ENCODE measurements at regions not wholly inside any gene's neighbourhood (a gene's known extent, or its start where the extent isn't known, plus 50 kb on each side); places are given as distances from the start of the nearest gene placed in this dataset.
"Not testable (repeated sequence)": the region's sequence is repeated elsewhere in the genome, so short reads cannot be mapped to it uniquely, and the experiment has no call there.

DNA sequence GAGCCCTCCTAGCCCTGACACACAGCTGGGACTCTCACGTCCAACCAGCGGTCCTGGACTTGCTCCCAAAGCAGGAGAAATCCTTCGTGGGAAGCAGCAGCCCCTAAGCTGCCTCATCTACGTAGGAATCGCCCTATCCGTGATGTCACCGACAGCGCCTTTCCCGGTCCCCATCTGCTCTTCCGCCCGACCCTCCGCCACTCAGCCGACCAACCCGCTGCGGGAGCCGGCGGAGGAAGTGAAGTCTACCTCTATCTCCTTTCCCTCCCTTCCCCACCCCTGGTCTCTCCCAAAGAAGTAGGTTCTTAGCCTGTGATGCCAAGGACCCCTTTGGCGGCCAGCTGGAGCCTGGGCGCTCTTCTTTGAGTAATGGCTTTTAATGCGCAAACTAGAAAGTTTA, 272.1 kb downstream of the FAM72C start:
- no peak for DNase-seq (ENCODE audit: low read depth)

DNA sequence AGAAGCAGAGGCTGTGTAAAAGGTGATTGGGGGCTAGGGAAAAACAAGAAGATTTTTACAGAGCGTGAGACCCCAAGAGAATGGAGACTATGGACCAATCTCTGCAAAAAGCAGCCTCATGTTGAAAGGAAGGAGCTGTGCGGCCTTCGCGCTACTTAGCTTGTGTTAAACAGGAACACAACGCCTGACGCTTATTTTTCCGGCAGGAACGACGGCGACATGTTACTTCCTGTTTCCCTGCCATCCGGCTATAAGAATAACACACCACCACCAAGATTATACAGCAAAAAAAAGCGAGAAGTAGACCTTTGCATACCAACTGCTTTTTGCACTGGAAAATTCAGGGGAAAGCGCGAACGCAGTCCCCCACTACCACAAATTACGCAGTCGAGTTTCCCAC, 272.7 kb downstream of the FAM72C start:
- no peak for DNase-seq (ENCODE audit: low read depth)

DNA sequence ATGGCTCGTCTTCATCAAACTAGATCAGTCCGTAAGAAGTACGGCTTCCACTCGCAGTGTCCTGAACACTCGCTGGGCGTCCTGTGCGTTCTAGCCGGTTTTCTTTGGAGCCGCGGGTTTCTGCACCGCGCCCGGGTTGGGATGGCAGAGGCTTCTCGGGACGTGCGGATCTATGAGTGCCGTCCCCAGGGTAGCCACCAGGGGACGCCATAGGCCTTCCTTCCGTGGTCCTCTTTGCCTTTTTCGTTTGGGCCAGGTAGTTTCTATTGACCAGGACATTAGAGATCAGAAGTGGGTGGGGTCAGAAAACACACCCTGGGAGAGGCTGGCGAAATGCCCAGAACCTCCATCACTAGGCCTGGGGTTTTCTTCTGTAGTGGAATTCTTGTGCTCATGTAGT, 273.8 kb downstream of the FAM72C start:
- peak; percentile 2 for DNase-seq (ENCODE audit: low read depth)

DNA sequence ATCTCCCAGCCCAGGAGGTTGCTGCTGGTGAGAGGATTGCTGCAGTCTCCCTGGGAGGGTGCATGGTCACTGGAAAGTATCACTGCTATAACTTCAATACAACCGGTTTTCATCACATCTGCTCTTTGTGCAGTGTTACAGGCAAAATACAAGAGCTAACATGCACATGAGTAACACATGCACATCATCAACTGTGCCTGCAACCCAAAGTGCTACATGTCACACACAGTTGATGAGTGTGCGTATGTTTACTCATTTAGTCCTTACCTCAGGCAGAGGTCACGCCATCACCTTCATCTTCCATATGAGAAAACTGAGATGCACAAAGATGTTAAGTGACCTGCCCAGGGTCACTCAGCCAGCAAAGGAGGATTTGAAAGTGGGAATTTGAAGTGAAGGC, 277.7 kb downstream of the FAM72C start:
- no peak for DNase-seq (ENCODE audit: low read depth)

DNA sequence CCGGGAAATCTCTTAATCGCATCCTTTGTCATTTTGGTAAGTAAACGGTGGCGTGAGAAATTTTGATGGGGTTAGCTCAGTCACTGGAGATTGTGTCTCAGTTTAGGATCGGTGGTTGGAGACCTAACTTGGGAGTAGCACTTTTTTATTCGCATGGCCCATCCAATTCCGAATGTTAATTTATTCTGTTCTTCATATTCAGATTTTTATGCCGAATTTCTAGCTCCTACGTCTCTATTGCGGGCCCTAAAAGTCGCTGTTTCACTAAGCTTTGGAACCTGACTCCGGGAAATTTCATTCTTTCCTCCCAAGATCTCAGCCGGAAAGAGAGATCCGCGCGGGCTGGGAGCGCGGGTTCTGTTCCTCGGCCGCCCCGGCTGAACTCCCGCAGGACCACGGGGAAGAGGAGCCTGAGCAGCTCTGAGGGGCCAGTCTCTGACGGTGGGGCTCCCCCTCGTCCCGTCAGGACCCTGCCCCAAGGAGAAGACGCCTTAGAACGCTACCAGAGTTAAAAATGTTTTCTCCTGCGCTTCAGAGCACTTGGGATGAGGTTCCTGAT, 279.7 kb downstream of the FAM72C start:
- DNase-seq (ENCODE audit: low read depth), result no peak

DNA sequence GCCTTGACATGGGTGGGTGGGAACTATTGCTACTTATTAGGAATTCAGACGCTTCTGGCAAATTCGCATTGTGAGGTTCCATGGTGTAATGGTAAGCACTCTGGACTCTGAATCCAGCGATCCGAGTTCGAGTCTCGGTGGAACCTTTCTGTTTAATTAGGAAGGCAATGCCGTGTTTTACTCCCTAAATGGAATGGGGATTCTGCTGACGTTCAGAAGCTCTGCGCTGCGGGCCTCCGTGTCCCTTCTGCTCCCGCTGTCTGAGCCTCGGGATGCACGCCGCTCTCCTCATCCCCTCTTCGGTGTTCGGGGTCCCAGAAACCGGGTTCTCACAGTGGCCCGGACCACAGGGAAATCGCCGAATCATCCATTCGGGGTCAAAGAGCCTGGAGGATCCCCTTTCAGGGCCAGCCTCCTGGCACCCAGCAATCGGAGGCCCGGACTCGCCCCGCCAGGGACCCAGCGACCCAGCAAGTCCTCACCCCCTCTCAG, 280.3 kb downstream of the FAM72C start:
- DNase-seq (ENCODE audit: low read depth), result no peak

DNA sequence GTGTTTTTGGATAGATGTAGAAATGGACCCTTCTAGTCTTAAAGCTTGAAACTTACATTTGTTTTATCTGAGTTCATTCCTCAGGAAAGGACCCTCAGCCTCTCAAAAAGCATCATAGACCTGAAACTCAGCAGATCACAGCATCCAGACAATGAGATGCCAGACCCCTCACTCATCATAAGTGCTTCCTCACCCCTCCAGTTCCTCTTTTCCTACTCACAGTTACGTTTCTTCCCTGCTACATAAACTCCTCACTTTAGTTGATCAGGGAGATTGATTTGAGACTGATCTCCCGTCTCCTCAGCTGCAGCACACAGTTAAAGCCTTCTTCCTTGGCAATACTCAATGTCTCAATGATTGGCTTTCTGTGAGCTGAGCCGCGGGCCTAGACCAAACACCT, 282.0 kb downstream of the FAM72C start:
- no peak for DNase-seq (ENCODE audit: low read depth)

DNA sequence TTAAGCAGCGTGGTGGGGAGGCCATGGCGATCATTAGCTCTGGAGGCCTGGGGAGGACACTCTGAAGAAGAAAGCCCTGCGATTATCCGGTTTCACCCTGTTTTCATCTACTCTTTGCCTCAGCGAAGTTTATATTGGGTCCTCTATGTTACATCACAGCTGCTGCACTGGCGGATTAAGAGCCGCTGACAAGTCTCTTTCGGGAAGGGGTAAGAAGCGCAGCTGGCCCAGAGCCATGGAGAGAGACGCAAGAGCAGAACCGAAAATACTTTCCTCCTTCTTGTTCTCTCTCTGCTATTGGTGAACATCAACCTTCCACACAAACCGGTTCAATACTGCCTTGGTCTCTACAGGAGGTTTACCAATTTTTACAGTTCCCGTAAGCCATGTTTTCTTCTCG, 291.5 kb downstream of the FAM72C start:
- no peak for DNase-seq (ENCODE audit: low read depth)

DNA sequence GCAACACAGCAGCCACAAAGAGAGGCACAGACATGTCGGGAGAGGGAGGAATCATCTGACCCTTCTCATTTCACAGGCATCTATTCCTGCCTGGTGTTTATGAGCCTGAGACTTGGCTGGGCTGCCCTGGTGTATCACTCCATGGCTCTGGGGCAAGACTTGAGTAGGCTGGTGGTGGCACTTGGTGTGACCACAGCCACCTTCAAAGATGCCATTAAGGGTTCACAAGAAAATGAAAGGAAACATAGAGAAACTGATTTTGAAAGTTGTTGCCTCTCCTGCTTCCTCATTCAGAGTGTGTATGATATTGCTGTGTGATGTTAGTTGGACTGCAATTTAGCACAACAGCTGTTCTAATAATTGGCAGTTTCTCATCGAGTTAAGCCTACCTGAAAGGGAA, 298.8 kb downstream of the FAM72C start:
- no peak for DNase-seq (ENCODE audit: low read depth)

DNA sequence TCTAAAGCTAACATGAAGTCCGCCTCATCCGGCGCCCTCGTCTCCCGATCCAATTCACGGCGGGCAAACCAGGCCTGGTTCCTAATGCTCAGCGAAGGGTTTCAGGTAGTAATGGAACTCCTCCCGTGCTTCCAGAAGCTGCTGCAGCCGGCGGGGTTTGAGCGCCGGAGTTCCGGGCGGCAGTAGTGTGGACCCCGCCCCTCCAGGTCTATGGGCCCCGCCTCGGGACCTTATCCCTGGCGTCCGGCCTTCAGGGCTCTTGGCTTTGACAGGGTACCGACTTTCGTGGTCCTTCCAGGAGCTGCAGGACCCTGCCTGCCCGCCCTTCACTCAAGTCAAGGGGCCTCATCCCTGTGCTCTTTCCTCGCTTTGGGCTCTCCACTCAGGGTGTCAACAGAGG, 304.1 kb downstream of the FAM72C start:
- DNase-seq (ENCODE audit: low read depth), result no peak

DNA sequence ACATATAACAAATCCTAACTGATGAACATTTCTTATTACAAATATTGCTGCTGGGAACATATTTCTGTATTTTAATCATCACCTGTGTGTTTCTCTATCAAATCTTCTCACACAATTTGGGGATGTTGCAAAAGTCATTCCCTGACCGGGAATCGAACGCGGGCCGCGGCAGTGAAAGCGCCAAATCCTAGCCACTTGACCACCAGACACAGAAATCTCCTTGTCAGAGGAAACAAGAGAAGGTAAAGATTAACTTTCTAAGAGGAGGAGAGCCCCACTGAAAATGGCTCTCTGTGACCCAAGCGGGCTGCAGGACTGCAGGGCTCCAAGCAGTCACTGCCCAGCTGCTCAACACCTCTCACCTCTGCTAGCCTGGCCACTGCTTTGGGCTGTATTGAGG, 304.9 kb downstream of the FAM72C start:
- DNase-seq (ENCODE audit: low read depth), result no peak

DNA sequence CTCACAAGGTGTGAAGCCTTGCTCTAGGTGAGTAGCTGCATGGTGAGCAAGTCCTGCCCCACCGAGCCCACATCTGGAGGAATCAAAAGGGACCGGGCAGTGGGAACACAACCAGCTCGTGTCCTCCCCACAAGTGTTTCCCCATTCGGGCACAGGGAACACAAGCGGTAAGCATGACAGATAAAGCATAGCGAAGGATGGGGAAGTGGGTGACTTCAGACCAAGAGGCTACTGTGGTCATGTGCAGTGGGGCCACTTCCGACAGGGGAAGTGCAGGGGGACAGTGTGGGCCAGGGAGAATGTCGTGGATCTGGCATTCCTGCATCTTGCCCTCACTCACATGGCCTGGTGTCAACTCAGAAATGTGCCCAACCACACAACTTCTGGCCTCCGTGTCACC, 306.2 kb downstream of the FAM72C start:
- DNase-seq (ENCODE audit: low read depth), result no peak

DNA sequence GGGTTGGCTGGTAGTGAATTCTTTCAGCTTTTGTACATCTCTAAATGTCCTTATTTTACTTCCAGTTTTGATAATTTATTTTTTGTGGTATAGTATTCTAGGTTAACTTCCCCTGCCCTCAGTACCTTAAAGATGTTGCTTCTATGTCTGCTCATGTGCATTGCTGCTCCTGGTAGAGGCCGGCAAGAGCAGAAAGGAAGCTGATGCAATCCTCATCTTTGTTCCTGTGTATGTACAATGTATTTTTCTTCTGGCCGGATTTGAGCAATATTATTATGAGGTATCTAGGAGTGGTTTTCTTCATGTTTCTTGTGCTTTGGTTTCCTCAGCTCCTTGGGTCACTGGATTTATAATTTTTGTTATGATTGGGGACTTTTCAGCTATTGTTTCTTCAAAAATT, 308.7 kb downstream of the FAM72C start:
- DNase-seq (ENCODE audit: low read depth), result not testable (repeated sequence)

DNA sequence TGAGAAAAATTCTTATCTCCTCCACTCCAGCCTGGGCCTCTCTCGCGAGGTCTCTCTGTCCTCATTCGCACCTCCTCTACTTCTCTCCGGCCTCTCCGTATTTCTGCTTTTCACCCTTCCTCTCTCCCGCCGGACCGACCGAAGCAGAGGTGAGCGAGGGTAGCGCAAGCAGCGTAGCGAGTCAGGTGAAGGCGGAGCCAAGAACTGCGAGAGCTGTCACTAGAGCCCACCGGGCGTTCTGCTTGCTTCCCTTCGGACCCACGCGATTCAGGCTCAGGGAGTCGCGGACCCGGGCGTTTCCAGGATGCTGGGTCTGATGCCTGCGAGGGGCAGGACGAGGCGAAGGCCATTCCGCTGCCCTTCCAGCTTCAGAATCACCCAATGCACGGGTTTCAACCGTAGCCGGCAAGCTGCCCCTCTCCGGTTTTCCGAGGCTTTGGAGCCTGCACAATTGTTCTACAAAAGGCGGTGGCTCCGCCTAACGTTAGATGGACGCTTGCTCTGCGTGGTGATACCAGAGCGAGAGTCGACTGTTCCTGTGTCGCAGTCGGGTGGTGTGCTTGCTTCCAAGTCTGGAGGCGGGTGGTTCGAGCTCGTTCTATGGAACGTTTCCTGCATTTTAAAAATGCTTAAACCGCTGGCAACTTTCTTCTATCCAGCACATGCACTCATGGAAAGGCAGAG, 310.2 kb downstream of the FAM72C start:
- no peak for DNase-seq (ENCODE audit: low read depth)

DNA sequence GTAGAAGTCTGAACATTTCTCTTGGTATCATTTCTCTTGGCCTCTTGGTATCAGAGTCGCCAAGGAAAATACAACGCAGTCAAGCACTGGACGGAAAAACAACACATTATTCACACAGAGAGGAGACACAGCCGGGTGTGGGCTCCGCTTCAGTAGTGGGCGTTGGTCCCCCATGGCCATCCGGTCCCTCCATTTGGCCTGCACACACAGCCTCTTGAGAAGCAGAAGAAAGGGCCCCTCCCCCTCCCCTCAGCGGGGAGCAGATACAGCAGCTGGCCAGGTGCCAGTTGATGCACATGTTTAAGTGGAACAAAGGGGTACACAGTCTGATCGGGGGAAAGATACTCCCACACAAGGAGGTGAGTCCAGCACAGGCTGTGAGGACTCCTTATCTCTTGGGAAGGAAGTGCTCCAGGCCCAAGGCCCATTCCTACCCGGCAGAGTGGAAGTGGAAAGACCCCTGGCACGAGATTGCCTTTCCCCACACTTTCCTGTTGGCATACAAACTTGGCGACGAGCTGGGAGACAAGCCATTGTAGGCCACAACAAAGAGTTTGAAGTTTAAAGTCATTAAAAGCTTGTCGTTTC, 311.3 kb downstream of the FAM72C start:
- no peak for DNase-seq (ENCODE audit: low read depth)

DNA sequence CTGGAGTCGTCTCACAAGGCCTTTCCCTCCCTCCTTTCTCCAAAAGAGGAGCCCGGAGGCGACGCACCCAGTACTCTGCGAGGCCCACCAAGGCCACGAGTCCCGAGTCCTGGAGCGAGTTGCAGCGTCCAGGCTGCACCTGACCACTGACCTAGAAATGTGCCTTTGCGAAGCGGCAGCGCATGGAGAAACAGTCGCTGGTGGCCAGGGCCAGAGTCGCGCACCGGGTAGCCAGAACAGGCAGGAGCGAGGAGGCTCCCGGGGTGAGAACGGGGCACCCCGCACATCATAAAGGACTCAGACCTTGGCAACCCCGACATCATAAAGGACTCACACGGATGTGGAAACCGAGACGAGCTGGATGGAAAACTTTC, 318.4 kb downstream of the FAM72C start:
- no peak for DNase-seq (ENCODE audit: low read depth)

DNA sequence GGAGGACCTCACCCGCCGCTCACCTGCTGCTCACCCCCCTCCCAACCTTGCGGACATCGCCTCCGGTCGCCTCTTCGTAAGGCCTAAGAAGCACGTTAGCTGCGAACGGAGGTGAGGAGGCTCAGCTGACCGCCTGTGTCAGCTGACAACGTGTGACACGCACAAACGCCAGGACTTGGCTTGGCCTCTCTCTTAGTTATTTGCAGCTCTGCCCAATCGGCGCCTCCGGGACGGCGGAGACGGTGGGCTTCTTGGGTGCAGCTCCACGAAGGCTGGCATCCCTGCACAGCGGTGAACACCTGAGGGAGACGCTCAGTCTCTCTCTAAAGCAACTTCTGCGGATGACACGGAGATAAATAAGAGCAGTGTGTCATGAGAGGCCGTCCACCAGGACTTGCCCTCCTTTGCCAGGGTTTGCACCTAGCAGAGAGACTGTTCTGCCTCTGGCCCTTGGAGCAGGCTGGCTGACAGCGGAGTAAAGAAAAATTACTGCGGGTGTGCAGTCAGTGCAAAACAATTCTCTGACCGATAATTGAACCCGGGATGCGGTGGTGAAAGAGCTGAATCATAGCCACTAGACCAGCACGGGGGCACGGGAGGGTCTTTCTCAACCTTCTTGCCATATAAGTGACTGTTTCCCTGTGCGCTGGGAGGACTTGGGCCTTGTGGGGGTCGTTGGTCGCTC, 318.9 kb downstream of the FAM72C start:
- no peak for DNase-seq (ENCODE audit: low read depth)

DNA sequence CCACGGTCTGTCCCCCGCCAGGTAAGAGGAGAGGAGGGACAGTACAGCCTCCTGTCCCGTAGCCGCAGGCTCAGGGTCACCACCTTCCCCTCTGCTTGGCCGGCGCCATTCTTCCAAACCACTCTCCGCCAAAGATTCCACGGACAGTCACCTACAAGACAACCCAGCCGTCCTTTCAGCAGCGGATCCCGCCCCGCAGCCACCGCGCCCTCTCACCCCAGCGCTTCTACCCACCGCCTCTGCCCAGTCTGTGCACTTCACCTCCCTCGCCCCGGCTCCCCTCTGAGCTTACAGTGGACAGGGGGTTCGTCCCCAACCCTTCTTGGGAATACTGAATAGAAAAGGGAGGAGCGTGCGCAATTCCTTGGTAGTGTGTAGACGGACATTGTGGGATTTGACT, 319.6 kb downstream of the FAM72C start:
- DNase-seq (ENCODE audit: low read depth), result no peak

DNA sequence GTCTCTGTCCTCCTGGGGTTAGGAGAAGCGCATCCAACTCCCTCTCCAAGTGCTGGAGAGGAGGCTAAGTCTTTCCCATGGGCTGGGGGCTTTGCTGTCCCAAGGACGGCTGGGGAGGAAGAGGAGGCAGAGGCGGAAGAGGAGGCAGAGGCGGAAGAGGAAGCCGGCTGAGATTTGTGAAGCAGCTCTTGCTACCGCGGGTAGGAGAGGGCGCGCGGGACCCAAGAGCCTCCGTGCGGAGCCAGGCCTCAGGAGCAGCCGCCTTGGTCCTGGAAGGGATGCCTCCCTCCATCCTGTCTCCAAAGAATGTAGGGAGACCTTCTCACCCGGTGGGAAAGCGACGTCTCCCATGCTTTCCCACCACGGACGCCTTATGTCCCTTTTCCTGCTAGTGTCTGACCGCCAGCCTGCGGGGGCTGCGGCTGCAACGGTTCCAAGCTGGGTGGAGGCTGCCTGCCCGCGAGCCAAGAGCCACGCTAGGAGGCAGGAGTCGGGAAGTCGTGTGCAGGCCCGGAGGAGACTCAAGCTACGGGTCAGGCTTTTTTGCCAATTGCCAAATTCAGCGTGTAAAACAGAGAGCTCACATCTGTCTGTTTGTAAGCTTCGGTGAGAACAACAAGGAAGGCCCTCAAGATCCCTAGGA, 320.3 kb downstream of the FAM72C start:
- no peak for DNase-seq (ENCODE audit: low read depth)

DNA sequence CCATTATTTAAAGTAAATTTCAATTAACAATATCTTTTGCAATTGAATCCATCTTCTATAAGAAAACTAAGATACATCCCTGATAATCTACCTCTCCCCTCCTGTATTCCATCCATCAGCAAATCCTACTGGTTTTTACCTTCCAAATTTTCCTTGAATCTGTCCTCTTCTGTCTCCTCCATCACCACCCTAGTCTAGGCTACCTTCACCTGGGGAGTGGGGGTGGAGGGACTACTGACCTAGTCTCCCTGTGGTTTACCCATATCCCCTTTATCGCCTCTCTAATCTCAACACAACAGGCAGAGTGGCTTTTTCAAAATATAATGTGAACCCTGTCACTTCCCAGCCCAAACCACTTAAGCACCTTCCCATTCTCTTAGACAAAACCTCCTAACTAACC, 327.8 kb downstream of the FAM72C start:
- DNase-seq (ENCODE audit: low read depth), result not testable (repeated sequence)

DNA sequence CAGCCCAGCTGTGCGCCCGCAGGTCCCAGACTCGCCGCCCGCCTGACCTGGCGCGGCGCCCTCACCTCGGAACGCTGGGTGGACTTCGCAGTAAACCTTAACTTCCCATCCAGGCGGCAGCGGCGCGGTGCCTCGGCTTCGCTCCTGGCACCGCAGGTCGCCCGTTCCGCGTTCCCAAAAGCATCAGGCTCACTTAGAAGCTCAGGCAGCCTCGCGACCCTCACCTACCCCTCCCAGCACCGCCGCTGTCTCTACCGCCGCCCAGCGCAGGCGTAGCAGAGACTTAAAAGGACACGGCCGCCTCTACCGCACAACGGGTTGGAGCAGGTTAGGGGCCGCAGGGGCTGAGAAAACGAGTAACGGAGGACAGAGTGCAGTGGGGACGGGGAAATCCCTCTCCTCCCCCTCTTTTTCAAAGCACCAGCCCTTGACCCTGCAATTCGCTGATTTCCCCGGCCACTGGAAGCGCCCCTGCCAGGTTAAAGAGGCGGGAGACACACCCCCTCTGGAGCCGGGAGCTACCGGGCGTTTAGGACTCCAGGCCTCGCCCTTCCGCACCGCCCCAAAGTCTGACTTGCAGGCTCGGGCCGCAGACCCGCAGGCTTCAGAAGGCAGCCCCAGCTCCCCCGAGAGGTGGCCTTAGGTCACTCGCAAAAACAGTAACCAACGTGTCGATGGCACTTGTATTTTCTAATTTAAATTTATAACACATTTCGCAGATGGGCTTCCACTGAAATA, 328.5 kb downstream of the FAM72C start:
- no peak for DNase-seq (ENCODE audit: low read depth)

DNA sequence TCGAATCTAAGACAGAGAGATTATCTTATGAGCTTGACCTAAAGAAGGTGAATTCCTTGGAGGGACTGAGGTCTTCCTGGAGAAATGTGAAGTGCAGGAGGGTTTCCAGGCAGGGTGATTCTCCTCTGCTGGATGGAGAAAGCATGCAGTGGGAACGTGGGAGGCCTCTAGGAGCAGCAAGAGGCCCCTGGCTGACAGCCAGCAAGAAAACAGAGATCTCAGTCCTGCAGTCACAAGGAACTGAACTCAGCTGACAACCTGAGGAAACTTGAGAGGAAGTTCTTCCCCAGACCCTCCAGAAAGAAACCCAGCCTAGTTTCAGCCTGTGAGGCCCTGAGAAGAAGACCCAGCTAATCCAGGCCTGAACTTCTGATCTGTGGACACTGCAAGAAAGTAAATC, 345.9 kb downstream of the FAM72C start:
- no peak for DNase-seq (ENCODE audit: low read depth)

Data from amniotic epithelial cell (primary cell).